AG04449 (cell line): ENCODE measurements at regions not wholly inside any gene's neighbourhood (a gene's known extent, or its start where the extent isn't known, plus 50 kb on each side); places are given as distances from the start of the nearest gene placed in this dataset.

Experiments used
- CTCF ChIA-PET: fragments of 350-600 bp; formaldehyde crosslinking; extraction: SDS; loops from one replicate; lab custom pipeline; 2021; ENCODE audit warnings: antibody characterized with exemption; lab: Yijun Ruan, JAX
- POLR2A ChIA-PET: fragments of 400-600, 350-600 bp; formaldehyde crosslinking; extraction: SDS; loops from one replicate; lab custom pipeline; 2020; ENCODE audit warnings: antibody characterized with exemption, inconsistent platforms; lab: Yijun Ruan, JAX
- DNase-seq: peaks from one replicate; pipeline ENCODE4 v3.0.0-alpha.2; 2010; ENCODE audit warnings: low read depth, low spot score
- H3K4me3 ChIP-seq: 2 replicates; pipeline ENCODE4 v1.5.1; 2011; ENCODE audit warnings: low read depth, mild to moderate bottlenecking, control low read depth, low read length
- TF ChIP-seq, protein P1 (sequence below): IDR thresholded peaks from one replicate; pipeline ENCODE4 v1.5.1; 2011; ENCODE audit warnings: mild to moderate bottlenecking, moderate library complexity, low read length, control low read depth, inconsistent platforms; ENCODE audit not compliant: insufficient read depth; ENCODE audit errors: missing control alignments

DNA sequence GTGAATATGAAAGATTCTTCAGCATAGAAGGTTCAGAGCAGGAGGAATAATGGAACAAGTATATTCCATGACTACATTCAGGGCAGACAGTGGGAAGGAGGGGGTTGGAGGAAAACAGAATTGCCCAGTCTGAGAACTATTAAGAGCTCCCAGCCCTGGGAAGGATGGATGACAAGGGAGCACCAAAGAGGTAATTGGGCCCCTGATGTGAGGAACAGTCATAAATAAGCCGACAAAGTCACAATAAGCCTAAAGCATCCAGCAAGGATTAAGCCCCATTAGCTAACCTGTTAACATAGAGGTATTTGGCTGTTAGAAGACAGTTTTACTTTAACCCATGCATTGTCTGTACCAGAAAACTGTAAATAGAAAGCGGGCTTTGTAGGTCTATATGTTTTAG is 348.7 kb upstream of the SEMA6A start:
- POLR2A ChIA-PET = no interaction called here
- TF ChIP-seq, protein P1, sequence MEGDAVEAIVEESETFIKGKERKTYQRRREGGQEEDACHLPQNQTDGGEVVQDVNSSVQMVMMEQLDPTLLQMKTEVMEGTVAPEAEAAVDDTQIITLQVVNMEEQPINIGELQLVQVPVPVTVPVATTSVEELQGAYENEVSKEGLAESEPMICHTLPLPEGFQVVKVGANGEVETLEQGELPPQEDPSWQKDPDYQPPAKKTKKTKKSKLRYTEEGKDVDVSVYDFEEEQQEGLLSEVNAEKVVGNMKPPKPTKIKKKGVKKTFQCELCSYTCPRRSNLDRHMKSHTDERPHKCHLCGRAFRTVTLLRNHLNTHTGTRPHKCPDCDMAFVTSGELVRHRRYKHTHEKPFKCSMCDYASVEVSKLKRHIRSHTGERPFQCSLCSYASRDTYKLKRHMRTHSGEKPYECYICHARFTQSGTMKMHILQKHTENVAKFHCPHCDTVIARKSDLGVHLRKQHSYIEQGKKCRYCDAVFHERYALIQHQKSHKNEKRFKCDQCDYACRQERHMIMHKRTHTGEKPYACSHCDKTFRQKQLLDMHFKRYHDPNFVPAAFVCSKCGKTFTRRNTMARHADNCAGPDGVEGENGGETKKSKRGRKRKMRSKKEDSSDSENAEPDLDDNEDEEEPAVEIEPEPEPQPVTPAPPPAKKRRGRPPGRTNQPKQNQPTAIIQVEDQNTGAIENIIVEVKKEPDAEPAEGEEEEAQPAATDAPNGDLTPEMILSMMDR = no peak
- DNase-seq = no peak
- H3K4me3 ChIP-seq = no peak overlapping the region
- CTCF ChIA-PET = no interaction called here

DNA sequence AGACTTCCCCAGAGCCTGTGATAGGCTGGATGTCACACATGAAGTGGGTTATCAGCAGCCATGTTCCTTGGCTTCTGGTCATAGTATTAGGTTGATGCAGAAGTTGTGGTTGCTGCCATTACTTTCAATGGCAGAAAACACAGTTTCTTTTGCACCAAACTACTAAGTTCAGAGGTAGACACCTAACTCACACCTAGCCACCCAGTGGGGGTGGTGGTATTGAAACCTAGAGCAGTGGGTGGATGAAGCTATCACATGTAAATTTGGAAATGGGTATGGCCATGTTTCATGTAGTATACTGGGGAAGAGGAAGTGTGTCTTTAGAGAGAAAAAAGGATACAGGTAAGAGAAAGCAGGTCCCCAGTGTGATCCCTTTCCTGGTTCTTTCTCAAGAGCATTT is 347.9 kb upstream of the SEMA6A start:
- POLR2A ChIA-PET = no interaction called here
- TF ChIP-seq, protein P1 = no peak
- no peak overlapping the region for H3K4me3 ChIP-seq
- no peak for DNase-seq
- CTCF ChIA-PET = no interaction called here

DNA sequence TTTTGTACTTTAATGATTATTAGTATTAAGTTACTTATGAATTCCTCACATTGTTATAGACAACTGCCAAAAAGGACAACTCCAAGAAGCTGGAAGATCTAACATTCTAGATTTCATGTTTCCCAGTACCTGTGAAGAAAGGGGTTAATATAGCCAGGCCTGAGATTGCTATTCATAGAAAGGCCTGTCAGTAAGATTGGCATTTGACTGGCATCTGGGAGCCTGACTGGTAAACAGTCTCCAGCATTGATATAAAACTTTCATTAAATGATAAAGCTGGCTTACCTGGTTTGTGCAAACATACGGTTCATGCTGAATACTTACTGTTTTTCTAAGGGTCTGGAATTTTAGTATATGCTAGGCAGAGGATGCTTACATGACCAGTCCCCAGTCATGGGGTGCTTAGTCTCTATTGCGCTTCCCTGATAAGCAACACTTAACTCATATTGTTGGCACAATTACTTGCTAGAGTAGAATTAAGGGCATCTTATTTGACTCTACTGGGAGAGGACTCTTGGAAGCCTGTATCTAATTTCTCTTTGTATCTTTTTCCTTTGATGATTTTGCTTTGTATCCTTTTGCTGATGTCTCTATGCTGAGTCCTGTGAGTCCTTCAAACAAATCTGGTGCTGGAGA is 340.4 kb upstream of the SEMA6A start:
- POLR2A ChIA-PET = no interaction called here
- no peak for DNase-seq
- no peak overlapping the region for H3K4me3 ChIP-seq
- CTCF ChIA-PET = no interaction called here
- TF ChIP-seq, protein P1 = no peak

DNA sequence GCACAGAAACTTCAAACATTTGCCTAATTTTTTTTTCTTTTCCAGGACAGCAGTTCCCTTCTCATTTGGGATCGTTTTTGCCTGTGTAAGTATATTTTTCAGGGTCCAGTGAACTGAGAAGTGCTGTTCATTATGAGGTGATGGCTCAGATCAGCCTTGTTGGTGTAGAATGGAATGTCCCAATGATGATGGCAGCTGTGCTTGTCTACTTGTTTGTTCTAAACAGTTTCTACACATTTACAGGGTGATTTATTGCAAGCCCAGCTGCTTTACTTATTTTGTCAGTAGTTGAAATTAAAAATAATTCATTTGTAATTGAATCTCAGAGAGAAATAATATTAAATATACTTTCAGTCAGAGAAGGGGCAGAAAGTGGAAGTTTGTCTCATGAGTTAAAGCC is 337.6 kb upstream of the SEMA6A start:
- TF ChIP-seq, protein P1 = no peak
- POLR2A ChIA-PET = no interaction called here
- no peak for DNase-seq
- CTCF ChIA-PET = no interaction called here
- H3K4me3 ChIP-seq = no peak overlapping the region

DNA sequence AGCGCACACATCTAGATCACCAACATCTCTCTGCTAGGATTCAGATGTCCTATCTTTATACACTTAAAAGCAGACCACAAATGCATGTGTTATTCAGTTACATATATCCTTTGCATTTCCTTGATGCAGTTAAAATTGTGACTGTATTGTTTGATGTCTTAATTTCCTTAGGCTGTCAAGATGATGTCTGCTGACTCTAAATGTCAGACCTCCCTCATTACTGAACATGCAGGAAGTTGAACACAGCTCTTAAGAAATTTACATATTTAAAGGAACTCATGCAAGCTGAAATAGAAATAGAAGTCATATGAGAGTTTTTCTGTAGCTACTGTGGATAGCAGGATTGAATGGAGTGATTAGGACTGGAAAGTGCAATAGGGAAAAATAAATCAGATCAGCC is 336.5 kb upstream of the SEMA6A start:
- no peak overlapping the region for H3K4me3 ChIP-seq
- DNase-seq = no peak
- ChIA-PET CTCF (no interaction called here), POLR2A (no interaction called here)
- TF ChIP-seq, protein P1 = no peak

DNA sequence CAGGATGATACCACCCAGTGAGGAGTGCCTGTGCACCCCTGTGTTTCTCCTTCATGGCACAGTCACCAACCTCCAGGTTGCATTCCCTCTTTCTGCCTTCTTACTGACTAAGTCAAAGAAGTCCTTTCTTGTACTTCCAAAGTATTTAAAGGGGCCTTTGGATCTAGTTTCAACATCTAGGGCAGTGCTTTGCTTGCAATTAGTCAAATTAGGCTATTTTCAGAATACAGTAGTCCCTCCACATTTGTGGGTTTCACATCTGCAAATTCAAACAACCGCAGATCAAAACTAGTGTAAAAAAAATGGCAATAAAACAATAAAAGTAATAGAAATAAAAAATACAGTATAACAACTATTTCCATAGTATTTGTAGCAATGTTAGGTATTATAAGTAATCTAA is 333.9 kb upstream of the SEMA6A start:
- POLR2A ChIA-PET = no interaction called here
- no peak overlapping the region for H3K4me3 ChIP-seq
- CTCF ChIA-PET = no interaction called here
- TF ChIP-seq, protein P1 = no peak
- DNase-seq = no peak
